H1 (cell line): ENCODE measurements at regions not wholly inside any gene's neighbourhood (a gene's known extent, or its start where the extent isn't known, plus 50 kb on each side); places are given as distances from the start of the nearest gene placed in this dataset.

Experiments used
- CTCF ChIA-PET: fragments of 300-600 bp; sonication (Branson Sonifier 250); formaldehyde crosslinking; loops from one replicate; lab custom pipeline; 2021; ENCODE audit not compliant: partially characterized antibody; lab: Charles Lee
- POLR2A ChIA-PET: fragments of 300-600 bp; sonication (Branson Sonifier 250); formaldehyde crosslinking; loops from one replicate; lab custom pipeline; 2021; ENCODE audit warnings: inconsistent platforms; ENCODE audit not compliant: partially characterized antibody; lab: Charles Lee
- DNase-seq, 2 experiments: peaks; one replicate each; pipeline versions ENCODE4 v3.0.0 to v3.0.0-alpha.2; 2010 to 2022; ENCODE audit warnings: low spot score in 2 of 2, low read depth in 1 of 2, mixed read lengths in 1 of 2
- FAIRE-seq: peaks from 2 replicates; lab custom pipeline; 2011; peaks lifted over from hg19 to GRCh38; lab: Jason Lieb, UNC
- H2AFZ ChIP-seq: 2 replicates; pipeline ENCODE4 v1.8.1; 2012; ENCODE audit warnings: low read length, inconsistent platforms
- H2AK5ac ChIP-seq: 2 replicates; pipeline ENCODE4 v1.6.1; 2013; ENCODE audit warnings: low read depth, low read length
- H2BK120ac ChIP-seq: replicated peaks from 2 replicates; pipeline ENCODE3; 2013; ENCODE audit warnings: low read depth, low read length, inconsistent platforms
- H2BK12ac ChIP-seq: 2 replicates; pipeline ENCODE4 v1.6.1; 2013; ENCODE audit warnings: low read depth, low read length
- H2BK15ac ChIP-seq: 2 replicates; pipeline ENCODE4 v1.6.1; 2013; ENCODE audit warnings: low read length
- H2BK20ac ChIP-seq: 2 replicates; pipeline ENCODE4 v1.6.1; 2013; ENCODE audit warnings: low read length
- H2BK5ac ChIP-seq: 2 replicates; pipeline ENCODE4 v1.6.1; 2013; ENCODE audit warnings: low read depth, low read length
- H3K14ac ChIP-seq: 2 replicates; pipeline ENCODE4 v1.6.1; 2013; ENCODE audit warnings: inconsistent platforms; ENCODE audit not compliant: insufficient read length
- H3K18ac ChIP-seq: 2 replicates; pipeline ENCODE4 v1.6.1; 2013; ENCODE audit warnings: low read length; ENCODE audit errors: extremely low read depth
- H3K23ac ChIP-seq: 2 replicates; pipeline ENCODE4 v1.6.1; 2013; ENCODE audit warnings: inconsistent platforms; ENCODE audit not compliant: insufficient read length
- H3K23me2 ChIP-seq: 2 replicates; pipeline ENCODE4 v1.6.1; 2013; ENCODE audit warnings: low read depth, low read length
- H3K27ac ChIP-seq: 2 replicates; pipeline ENCODE4 v1.6.1; 2011; ENCODE audit warnings: low read depth, low read length, inconsistent platforms
- H3K27me3 ChIP-seq, 4 experiments: replicated peaks in 1 of 4; 1 replicate in 1 of 4; 2 replicates in 3 of 4; pipeline versions ENCODE4 v1.6.1 to v1.8.1; 2011 to 2013; ENCODE audit warnings: low read length in 3 of 4, mild to moderate bottlenecking in 3 of 4, inconsistent platforms in 2 of 4, mixed read lengths in 2 of 4, moderate library complexity in 1 of 4; ENCODE audit not compliant: control insufficient read depth in 3 of 4, insufficient read depth in 3 of 4; ENCODE audit errors: extremely low read depth in 1 of 4
- H3K36me3 ChIP-seq, 4 experiments: 2 replicates each; pipeline versions ENCODE4 v1.6.1 to v1.8.1; 2011 to 2013; ENCODE audit warnings: mild to moderate bottlenecking in 4 of 4, low read length in 3 of 4, moderate library complexity in 2 of 4, control low read depth in 1 of 4, inconsistent platforms in 1 of 4; ENCODE audit not compliant: insufficient read depth in 4 of 4, control insufficient read depth in 2 of 4
- H3K4ac ChIP-seq: replicated peaks from 2 replicates; pipeline ENCODE3; 2013; ENCODE audit warnings: low read length, low read depth, mixed read lengths, inconsistent platforms; ENCODE audit not compliant: insufficient read length
- H3K4me1 ChIP-seq, 4 experiments: replicated peaks in 1 of 4; 1 replicate in 1 of 4; 2 replicates in 3 of 4; pipeline versions ENCODE4 v1.6.1 to v1.8.1; 2011 to 2013; ENCODE audit warnings: low read length in 3 of 4, inconsistent platforms in 2 of 4, mixed read lengths in 1 of 4; ENCODE audit not compliant: insufficient read depth in 4 of 4, control insufficient read depth in 3 of 4
- H3K4me2 ChIP-seq, 2 experiments: 2 replicates each; pipeline versions ENCODE4 v1.6.1 to v1.8.1; 2011 to 2013; ENCODE audit warnings: low read depth in 2 of 2, low read length in 2 of 2, control low read depth in 1 of 2, inconsistent platforms in 1 of 2, mild to moderate bottlenecking in 1 of 2; ENCODE audit not compliant: insufficient read depth in 1 of 2
- H3K4me3 ChIP-seq, 4 experiments: fragments of 200-600, 300-600 bp in 1 of 4; sonication (generic), shearing (Covaris generic), sonication (Bioruptor Twin) in 1 of 4; 2 replicates each; pipeline versions ENCODE4 v1.5.1 to v1.8.1; 2011 to 2016; ENCODE audit warnings: low read length in 4 of 4, low read depth in 3 of 4, control low read depth in 2 of 4, inconsistent platforms in 2 of 4, mild to moderate bottlenecking in 2 of 4, mixed read lengths in 1 of 4, moderate library complexity in 1 of 4; ENCODE audit not compliant: insufficient read depth in 2 of 4; ENCODE audit errors: extremely low read depth in 1 of 4
- H3K56ac ChIP-seq: replicated peaks from 2 replicates; pipeline ENCODE3; 2013; ENCODE audit warnings: low read depth, mild to moderate bottlenecking, mixed read lengths, low read length, inconsistent platforms; ENCODE audit not compliant: insufficient read length
- H3K79me1 ChIP-seq: 2 replicates; pipeline ENCODE4 v1.6.1; 2013; ENCODE audit warnings: low read depth, low read length, control low read depth
- H3K79me2 ChIP-seq, 2 experiments: 2 replicates each; pipeline versions ENCODE4 v1.6.1 to v1.8.1; 2012 to 2013; ENCODE audit warnings: low read length in 2 of 2, mild to moderate bottlenecking in 2 of 2, inconsistent platforms in 1 of 2; ENCODE audit not compliant: insufficient read depth in 2 of 2, control insufficient read depth in 1 of 2
- H3K9ac ChIP-seq, 4 experiments: replicated peaks in 1 of 4; 1 replicate in 1 of 4; 2 replicates in 3 of 4; pipeline versions ENCODE4 v1.6.1 to v1.8.1; 2011 to 2013; ENCODE audit warnings: low read depth in 3 of 4, low read length in 3 of 4, control low read depth in 2 of 4, mild to moderate bottlenecking in 2 of 4, moderate library complexity in 2 of 4, inconsistent platforms in 1 of 4; ENCODE audit errors: extremely low read depth in 1 of 4
- H3K9me3 ChIP-seq, 2 experiments: 2 replicates each; pipeline versions ENCODE4 v1.6.1 to v1.8.1; 2012 to 2013; ENCODE audit warnings: mild to moderate bottlenecking in 2 of 2, moderate library complexity in 2 of 2, control low read depth in 1 of 2, inconsistent platforms in 1 of 2, low read depth in 1 of 2, low read length in 1 of 2, mixed read lengths in 1 of 2; ENCODE audit not compliant: insufficient read depth in 2 of 2
- H4K20me1 ChIP-seq, 2 experiments: replicated peaks in 1 of 2; 2 replicates each; pipeline versions ENCODE3 to v1.8.1; 2011 to 2013; ENCODE audit warnings: inconsistent platforms in 2 of 2, low read length in 2 of 2, mild to moderate bottlenecking in 1 of 2; ENCODE audit not compliant: insufficient read depth in 2 of 2, control insufficient read depth in 1 of 2
- H4K5ac ChIP-seq: 2 replicates; pipeline ENCODE4 v1.6.1; 2013; ENCODE audit warnings: low read length, low read depth, mixed read lengths, inconsistent platforms; ENCODE audit not compliant: insufficient read length
- H4K8ac ChIP-seq: 2 replicates; pipeline ENCODE4 v1.8.0; 2013; ENCODE audit warnings: mild to moderate bottlenecking, moderate library complexity, low read length, inconsistent platforms; ENCODE audit not compliant: insufficient read depth; ENCODE audit errors: extremely low read depth
- H4K91ac ChIP-seq: replicated peaks from 2 replicates; pipeline ENCODE3; 2013; ENCODE audit warnings: low read length, mixed read lengths, inconsistent platforms; ENCODE audit not compliant: insufficient read length
- BACH1 ChIP-seq: IDR thresholded peaks from 2 replicates; pipeline ENCODE4 v1.6.1; 2012; ENCODE audit warnings: low read length, improper control_type of control experiment
- BRCA1 ChIP-seq: IDR thresholded peaks from 2 replicates; pipeline ENCODE4 v1.6.1; 2012; ENCODE audit warnings: low read depth, low read length, improper control_type of control experiment
- GTF2F1 ChIP-seq: IDR thresholded peaks from 2 replicates; pipeline ENCODE4 v1.6.1; 2012; ENCODE audit warnings: low read depth, low read length, improper control_type of control experiment, borderline replicate concordance
- HDAC6 ChIP-seq: IDR thresholded peaks from one replicate; pipeline ENCODE4 v1.7.1; 2012; ENCODE audit warnings: low read depth, mild to moderate bottlenecking, inconsistent platforms, low read length, moderate library complexity
- JUN ChIP-seq: IDR thresholded peaks from 2 replicates; pipeline ENCODE4 v1.6.1; 2011; ENCODE audit warnings: low read depth, mild to moderate bottlenecking, improper control_type of control experiment, low read length
- KDM5A ChIP-seq: fragments of 200-600 bp; IDR thresholded peaks from 2 replicates; pipeline ENCODE4 v1.7.1; 2012; ENCODE audit warnings: mild to moderate bottlenecking, low read length, inconsistent platforms, mixed read lengths
- MAFK ChIP-seq: IDR thresholded peaks from 2 replicates; pipeline ENCODE4 v1.6.1; 2012; ENCODE audit warnings: low read depth, mild to moderate bottlenecking, improper control_type of control experiment, low read length
- NANOG ChIP-seq: IDR thresholded peaks from 2 replicates; pipeline ENCODE4 v1.6.1; 2011; ENCODE audit warnings: low read length, low read depth, mild to moderate bottlenecking, inconsistent platforms; ENCODE audit not compliant: insufficient read depth, poor library complexity, severe bottlenecking
- POLR2A ChIP-seq, 2 experiments: IDR thresholded peaks; 1 replicate in 1 of 2; 2 replicates in 1 of 2; pipeline ENCODE4 v1.6.1; 2011; ENCODE audit warnings: low read depth in 2 of 2, low read length in 2 of 2, mild to moderate bottlenecking in 2 of 2; ENCODE audit errors: control extremely low read depth in 1 of 2
- RBBP5 ChIP-seq: IDR thresholded peaks from 2 replicates; pipeline ENCODE4 v1.7.1; 2012; ENCODE audit warnings: low read depth, mild to moderate bottlenecking, inconsistent platforms, low read length, moderate library complexity, borderline replicate concordance
- RNF2 ChIP-seq: fragments of 200-900, 300-1000 bp; sonication (generic); IDR thresholded peaks from 2 replicates; pipeline ENCODE4 v1.7.1; 2016; ENCODE audit warnings: borderline replicate concordance, low read depth, mild to moderate bottlenecking, antibody characterized with exemption, low read length; ENCODE audit not compliant: poor library complexity, severe bottlenecking; ENCODE audit errors: missing control alignments
- SUZ12 ChIP-seq: fragments of 200-600 bp; sonication (generic); IDR thresholded peaks from 2 replicates; pipeline ENCODE4 v1.6.1; 2012; ENCODE audit warnings: mild to moderate bottlenecking, inconsistent platforms, low read length, moderate library complexity, mixed read lengths
- WGBS, 2 experiments: shearing (Covaris generic) in 1 of 2; methylation state at CpG; one replicate each; pipeline versions ENCODE4 v1.1.6 to v1.1.7; 2013 to 2015; ENCODE audit warnings: low lambda C conversion rate in 2 of 2, mixed read lengths in 2 of 2, inconsistent platforms in 1 of 2, low coverage in 1 of 2, missing lambda C conversion rate in 1 of 2; ENCODE audit not compliant: insufficient replicate concordance in 2 of 2, insufficient coverage in 1 of 2, insufficient read length in 1 of 2; ENCODE audit errors: extremely low coverage in 1 of 2, missing lambda C conversion rate in 1 of 2; 5-methylcytosine and 5-hydroxymethylcytosine counted together
- TF ChIP-seq, protein P1 (sequence below): IDR thresholded peaks from 2 replicates; pipeline ENCODE4 v1.6.1; 2012; ENCODE audit warnings: inconsistent platforms
- TF ChIP-seq, protein P2 (sequence below): IDR thresholded peaks from 2 replicates; pipeline ENCODE4 v1.6.1; 2012; ENCODE audit warnings: inconsistent platforms

DNA sequence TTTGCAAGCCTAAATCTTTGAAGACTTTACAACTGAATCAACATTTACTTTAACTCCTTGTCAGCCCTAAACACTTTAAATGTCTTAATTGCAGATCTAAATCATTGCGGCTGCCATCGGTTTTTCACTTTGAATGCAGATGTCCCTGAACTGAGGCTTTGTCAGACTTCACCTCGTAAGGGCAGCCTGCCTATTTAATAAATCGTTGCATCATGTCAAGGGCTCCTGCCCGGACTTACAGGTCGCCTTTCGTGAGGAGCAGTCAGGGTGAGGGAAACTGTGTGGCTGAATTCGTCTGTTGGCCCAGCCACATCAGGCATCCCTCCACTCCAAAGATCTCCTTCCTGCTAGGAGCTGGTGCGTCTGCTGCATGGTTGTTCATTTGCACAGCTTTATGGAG, 368.2 kb upstream of the NPVF start:
- POLR2A ChIA-PET: no interaction called here
- H4K5ac ChIP-seq: no peak overlapping the region
- H2BK5ac ChIP-seq: no peak overlapping the region
- no peak overlapping the region for H2BK12ac ChIP-seq
- H4K8ac ChIP-seq: no peak overlapping the region
- H4K20me1 ChIP-seq: no peaks in the 10 kb centered on the region
- 95% methylated on average over 9 of the region's 9 CpGs; no CpG with 5 or more reads in 1 of the 2 experiments for WGBS, 2 experiments
- no peak for TF ChIP-seq BRCA1
- no peak for TF ChIP-seq GTF2F1
- TF ChIP-seq RNF2: no peak
- no peak for TF ChIP-seq RBBP5
- TF ChIP-seq, protein P1, sequence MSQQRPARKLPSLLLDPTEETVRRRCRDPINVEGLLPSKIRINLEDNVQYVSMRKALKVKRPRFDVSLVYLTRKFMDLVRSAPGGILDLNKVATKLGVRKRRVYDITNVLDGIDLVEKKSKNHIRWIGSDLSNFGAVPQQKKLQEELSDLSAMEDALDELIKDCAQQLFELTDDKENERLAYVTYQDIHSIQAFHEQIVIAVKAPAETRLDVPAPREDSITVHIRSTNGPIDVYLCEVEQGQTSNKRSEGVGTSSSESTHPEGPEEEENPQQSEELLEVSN: no peak
- TF ChIP-seq BACH1: no peak
- no peak for TF ChIP-seq HDAC6
- no peak for TF ChIP-seq JUN
- no peak for TF ChIP-seq NANOG
- TF ChIP-seq, protein P2, sequence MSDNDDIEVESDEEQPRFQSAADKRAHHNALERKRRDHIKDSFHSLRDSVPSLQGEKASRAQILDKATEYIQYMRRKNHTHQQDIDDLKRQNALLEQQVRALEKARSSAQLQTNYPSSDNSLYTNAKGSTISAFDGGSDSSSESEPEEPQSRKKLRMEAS: no peak
- TF ChIP-seq KDM5A: no peak
- no peak for TF ChIP-seq SUZ12
- TF ChIP-seq MAFK: no peak
- TF ChIP-seq POLR2A (IDR thresholded peaks at IDR 0.05; ENCODE audit: control extremely low read depth in 1 of 2, low read depth in 2 of 2, low read length in 2 of 2): no peak
- TF ChIP-seq, all 59 proteins: peak for 0
- H3K4ac ChIP-seq: no peak overlapping the region
- CTCF ChIA-PET: interaction anchor here (0.7 to 1.8 kb wide), 3 partner anchors 9 to 221 kb away, joined by 3 to 5 read pairs (median 4); no protein-coding TSS in a partner anchor
- no peaks in the 10 kb centered on the region for H3K79me1 ChIP-seq
- H3K9ac ChIP-seq: no peak overlapping the region
- no peak overlapping the region for H3K27ac ChIP-seq
- no peaks in the 10 kb centered on the region for H3K9me3 ChIP-seq
- no peaks in the 10 kb centered on the region for H3K23me2 ChIP-seq
- H3K14ac ChIP-seq: no peak overlapping the region
- H3K36me3 ChIP-seq: no peaks in the 10 kb centered on the region
- no peak overlapping the region for H3K4me2 ChIP-seq
- no peak overlapping the region for H2BK20ac ChIP-seq
- H2AK5ac ChIP-seq: no peak overlapping the region
- no peak overlapping the region for H2BK15ac ChIP-seq
- H3K23ac ChIP-seq: no peak overlapping the region
- FAIRE-seq: no peak
- H3K56ac ChIP-seq: no peak overlapping the region
- no peaks in the 10 kb centered on the region for H3K27me3 ChIP-seq
- H2BK120ac ChIP-seq: no peak overlapping the region
- no peak overlapping the region for H4K91ac ChIP-seq
- H3K18ac ChIP-seq: no peak overlapping the region
- no peaks in the 10 kb centered on the region for H3K4me1 ChIP-seq
- H3K4me3 ChIP-seq: no peak overlapping the region
- H2AFZ ChIP-seq: no peak overlapping the region
- H3K79me2 ChIP-seq: no peaks in the 10 kb centered on the region
- DNase-seq: no peak
